HCT116 (cell line): ENCODE measurements at regions not wholly inside any gene's neighbourhood (a gene's known extent, or its start where the extent isn't known, plus 50 kb on each side); places are given as distances from the start of the nearest gene placed in this dataset.
"Not testable (repeated sequence)": the region's sequence is repeated elsewhere in the genome, so short reads cannot be mapped to it uniquely, and the experiment has no call there.

ENCODE experiments used
- CTCF ChIP-seq, 3 experiments: fragments of 200-600 bp in 1 of 3; sonication (generic) in 1 of 3; IDR thresholded peaks in 2 of 3; conservative IDR thresholded peaks in 1 of 3; 2 replicates each; pipeline ENCODE4 v1.5.1; 2012 to 2017; ENCODE audit warnings: low read depth in 2 of 3, low read length in 2 of 3, antibody characterized with exemption in 1 of 3, borderline replicate concordance in 1 of 3, control low read depth in 1 of 3, mild to moderate bottlenecking in 1 of 3, mixed read lengths in 1 of 3, mixed run types in 1 of 3, moderate library complexity in 1 of 3; ENCODE audit not compliant: insufficient read depth in 1 of 3
- EZH2 ChIP-seq: fragments of 200-600 bp; sonication (generic); IDR thresholded peaks from 2 replicates; pipeline ENCODE4 v1.6.1; 2017; ENCODE audit warnings: antibody characterized with exemption, mixed run types
- POLR2A ChIP-seq: IDR thresholded peaks from 2 replicates; pipeline ENCODE4 v1.7.0; 2011; ENCODE audit warnings: borderline replicate concordance; ENCODE audit not compliant: insufficient read depth, insufficient read length; ENCODE audit errors: extremely low read depth
- YY1 ChIP-seq: IDR thresholded peaks from 2 replicates; pipeline ENCODE4 v1.6.1; 2011; ENCODE audit warnings: low read length, low read depth, moderate library complexity, mild to moderate bottlenecking; ENCODE audit not compliant: insufficient replicate concordance; ENCODE audit errors: extremely low read depth
- TF ChIP-seq, protein P1 (sequence below): IDR thresholded peaks from 2 replicates; pipeline ENCODE4 v1.6.1; 2012

DNA sequence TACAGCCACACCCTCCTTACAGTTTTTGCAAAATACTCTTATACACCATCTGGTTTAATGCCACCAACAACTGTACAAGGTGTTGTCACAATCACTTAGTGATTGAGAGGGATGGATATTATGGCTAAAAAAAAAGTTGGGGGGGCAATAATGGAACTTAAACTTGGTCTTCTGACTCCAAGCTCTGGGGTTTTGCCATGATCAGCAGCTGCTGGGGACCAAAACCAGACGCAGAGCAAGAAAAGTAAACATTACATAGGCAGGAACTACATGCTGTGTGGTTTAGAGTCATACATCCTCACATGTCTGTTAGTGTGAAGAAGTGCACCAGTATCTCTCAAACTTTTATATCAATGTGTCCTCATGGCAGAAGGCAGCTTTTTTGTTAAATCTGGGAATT, 152.4 kb downstream of the TBC1D2B start:
- not testable (repeated sequence) for TF ChIP-seq YY1; CTCF (IDR thresholded peaks at IDR 0.05 in 2 of 3, conservative IDR thresholded peaks at IDR 0.05 in 1 of 3; ENCODE audit: borderline replicate concordance in 1 of 3, insufficient read depth in 1 of 3, low read depth in 2 of 3, low read length in 2 of 3); EZH2; POLR2A
- TF ChIP-seq, protein P1, sequence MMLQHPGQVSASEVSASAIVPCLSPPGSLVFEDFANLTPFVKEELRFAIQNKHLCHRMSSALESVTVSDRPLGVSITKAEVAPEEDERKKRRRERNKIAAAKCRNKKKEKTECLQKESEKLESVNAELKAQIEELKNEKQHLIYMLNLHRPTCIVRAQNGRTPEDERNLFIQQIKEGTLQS: not testable (repeated sequence)
